GM06990 (cell line): ENCODE measurements at regions not wholly inside any gene's neighbourhood (a gene's known extent, or its start where the extent isn't known, plus 50 kb on each side); places are given as distances from the start of the nearest gene placed in this dataset.

Experiments
- DNase-seq: peaks from one replicate; pipeline ENCODE4 v3.0.0-alpha.2; 2011; ENCODE audit not compliant: insufficient read length; ENCODE audit errors: extremely low read depth
- H3K27me3 ChIP-seq: replicated peaks from 2 replicates; pipeline ENCODE4 v1.6.0; 2011; ENCODE audit warnings: low read length; ENCODE audit not compliant: control insufficient read depth, insufficient read depth
- H3K36me3 ChIP-seq: 2 replicates; pipeline ENCODE4 v1.5.1; 2011; ENCODE audit warnings: low read length; ENCODE audit not compliant: control insufficient read depth, insufficient read depth
- H3K4me3 ChIP-seq: replicated peaks from 2 replicates; pipeline ENCODE4 v1.5.1; 2011; ENCODE audit warnings: low read depth, mild to moderate bottlenecking, control low read depth, low read length
- CTCF ChIP-seq: IDR thresholded peaks from 2 replicates; pipeline ENCODE4 v1.5.1; 2011; ENCODE audit warnings: low read length, control low read depth, mild to moderate bottlenecking, inconsistent platforms; ENCODE audit not compliant: insufficient read depth, poor library complexity, severe bottlenecking

- Histone ChIP-seq H3K36me3 (no peaks in the 10 kb centered on the region), H3K27me3 (no peaks in the 10 kb centered on the region), H3K4me3 (no peak overlapping the region)
- DNase-seq = no peak
- TF ChIP-seq CTCF = no peak
Observed at GRCh38 chr9:26756881-26757280, 135.7 kb downstream of the CAAP1 start.

- Histone ChIP-seq H3K4me3 (no peak overlapping the region), H3K27me3 (no peaks in the 10 kb centered on the region), H3K36me3 (no peaks in the 10 kb centered on the region)
- no peak for TF ChIP-seq CTCF
- no peak for DNase-seq
Observed at GRCh38 chr9:26755476-26755875, 137.1 kb downstream of the CAAP1 start.

GRCh38 chr9:26754509-26755164, 138.0 kb downstream of the CAAP1 start:
- H3K27me3 ChIP-seq = no peaks in the 10 kb centered on the region
- H3K36me3 ChIP-seq = no peaks in the 10 kb centered on the region
- no peak overlapping the region for H3K4me3 ChIP-seq
- no peak for TF ChIP-seq CTCF
- no peak for DNase-seq

- no peak for DNase-seq
- no peak overlapping the region for H3K4me3 ChIP-seq
- no peaks in the 10 kb centered on the region for H3K36me3 ChIP-seq
- H3K27me3 ChIP-seq = no peaks in the 10 kb centered on the region
- no peak for TF ChIP-seq CTCF
Observed at GRCh38 chr9:26753971-26754370, 138.6 kb downstream of the CAAP1 start.

GRCh38 chr9:26750162-26750561, 142.4 kb downstream of the CAAP1 start:
- no peaks in the 10 kb centered on the region for H3K36me3 ChIP-seq
- no peaks in the 10 kb centered on the region for H3K27me3 ChIP-seq
- TF ChIP-seq CTCF = no peak
- H3K4me3 ChIP-seq = no peak overlapping the region
- no peak for DNase-seq
